CD4-positive, alpha-beta T cell (primary cell): ENCODE measurements at regions not wholly inside any gene's neighbourhood (a gene's known extent, or its start where the extent isn't known, plus 50 kb on each side); places are given as distances from the start of the nearest gene placed in this dataset.

Experiments used
- ATAC-seq: fragments of 200-7000 bp; cut with Tn5 transposase; one replicate; pipeline ENCODE4 v1.10.0; 2022; ENCODE audit warnings: mild to moderate bottlenecking; ENCODE audit not compliant: poor library complexity
- CTCF ChIA-PET: fragments of 350-600 bp; sonication (Branson Sonifier 250); formaldehyde crosslinking; loops from one replicate; lab custom pipeline; 2021; ENCODE audit warnings: antibody characterized with exemption, inconsistent platforms; lab: Charles Lee
- POLR2A ChIA-PET: fragments of 350-600 bp; sonication (Branson Sonifier 250); formaldehyde crosslinking; loops from one replicate; lab custom pipeline; 2021; ENCODE audit warnings: antibody characterized with exemption, inconsistent platforms; lab: Charles Lee
- DNase-seq, 14 experiments: peaks; one replicate each; pipeline ENCODE4 v3.0.0-alpha.2; 2013 to 2020; ENCODE audit warnings: mixed read lengths in 2 of 14
- H3K27ac ChIP-seq, 2 donors: one replicate each; pipeline versions ENCODE4 v1.5.1 to v1.7.0; 2013; ENCODE audit warnings: low read length in 2 of 2, low read depth in 1 of 2, mild to moderate bottlenecking in 1 of 2
- H3K27me3 ChIP-seq, 2 experiments: 1 replicate in 1 of 2; 2 replicates in 1 of 2; pipeline versions ENCODE4 v1.6.1 to v1.7.0; 2013; ENCODE audit warnings: low read length in 2 of 2, control low read depth in 1 of 2, mild to moderate bottlenecking in 1 of 2, moderate library complexity in 1 of 2; ENCODE audit not compliant: insufficient read depth in 2 of 2, control insufficient read depth in 1 of 2
- H3K36me3 ChIP-seq: one replicate; pipeline ENCODE4 v1.6.1; 2013; ENCODE audit warnings: low read length, control low read depth; ENCODE audit not compliant: insufficient read depth
- H3K4me1 ChIP-seq: one replicate; pipeline ENCODE4 v1.6.1; 2013; ENCODE audit warnings: low read length, control low read depth; ENCODE audit not compliant: insufficient read depth
- H3K4me3 ChIP-seq: one replicate; pipeline ENCODE4 v1.5.1; 2013; ENCODE audit warnings: mild to moderate bottlenecking, low read length, moderate library complexity
- H3K9me3 ChIP-seq, 2 experiments: 1 replicate in 1 of 2; 2 replicates in 1 of 2; pipeline versions ENCODE4 v1.6.1 to v1.7.0; 2013; ENCODE audit warnings: low read length in 2 of 2, mild to moderate bottlenecking in 2 of 2, control low read depth in 1 of 2, moderate library complexity in 1 of 2; ENCODE audit not compliant: control insufficient read depth in 1 of 2, insufficient read depth in 1 of 2
- H3K27ac Mint-ChIP-seq: one replicate; pipeline ENCODE4 v1.8.0; 2020; ENCODE audit warnings: mixed read lengths
- H3K27me3 Mint-ChIP-seq: one replicate; pipeline ENCODE4 v1.8.0; 2021; ENCODE audit warnings: mixed read lengths
- H3K36me3 Mint-ChIP-seq: one replicate; pipeline ENCODE4 v1.8.0; 2021; ENCODE audit warnings: low read depth, mixed read lengths
- H3K4me1 Mint-ChIP-seq: one replicate; pipeline ENCODE4 v1.8.0; 2021; ENCODE audit warnings: low read depth, mixed read lengths
- H3K4me3 Mint-ChIP-seq: one replicate; pipeline ENCODE4 v1.8.0; 2020; ENCODE audit warnings: mild to moderate bottlenecking, mixed read lengths
- H3K9me3 Mint-ChIP-seq: one replicate; pipeline ENCODE4 v1.8.0; 2020; ENCODE audit warnings: mixed read lengths
- intact Hi-C, 2 experiments: fragments of 100-400 bp; cut with DNase I in 1 of 2; cut with micrococcal nuclease in 1 of 2; formaldehyde crosslinking; loops; one replicate each; pipeline versions ENCODE4 v1.15.1 to v1.9.0; 2023 to 2025; cut with DNase I, micrococcal nuclease
- TF ChIP-seq, protein P1 (sequence below): fragments of 200-600 bp; IDR thresholded peaks from one replicate; pipeline ENCODE4 v1.8.0; 2022; ENCODE audit warnings: antibody characterized with exemption, mild to moderate bottlenecking

DNA sequence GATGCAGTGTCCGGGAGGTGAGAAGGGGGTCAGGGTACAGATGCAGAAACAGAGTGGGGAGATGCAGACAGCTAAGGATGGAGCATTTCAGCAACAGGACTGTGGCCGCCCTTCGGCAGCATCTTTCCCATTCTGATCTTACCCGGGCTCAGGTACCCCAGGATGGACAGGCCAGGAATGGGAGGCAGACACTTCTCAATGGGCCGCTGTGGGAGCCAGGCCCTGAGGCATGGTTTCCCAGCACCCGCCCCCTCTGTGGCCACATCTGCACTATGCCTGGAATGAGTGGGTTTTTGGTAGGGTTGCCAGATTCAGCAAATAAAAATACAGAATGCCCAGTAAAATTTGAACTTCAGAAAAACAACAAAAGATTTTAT, 105.2 kb upstream of the CTBP2 start:
- H3K4me3 Mint-ChIP-seq: no peak overlapping the region
- Histone ChIP-seq H3K4me1 (no peaks in the 10 kb centered on the region), H3K9me3 (peaks cover 0 to 11% of the 10 kb centered on the region in 2 experiments), H3K4me3 (no peak overlapping the region), H3K27me3 (no peaks in the 10 kb centered on the region), H3K36me3 (no peaks in the 10 kb centered on the region), H3K27ac (no peak overlapping the region)
- DNase-seq (no peak), ATAC-seq (no peak)
- no peaks in the 10 kb centered on the region for H3K9me3 Mint-ChIP-seq
- ChIA-PET POLR2A (no interaction called here), CTCF (no interaction called here)
- H3K4me1 Mint-ChIP-seq: no peaks in the 10 kb centered on the region
- intact Hi-C loops: no loop called here
- TF ChIP-seq, protein P1, sequence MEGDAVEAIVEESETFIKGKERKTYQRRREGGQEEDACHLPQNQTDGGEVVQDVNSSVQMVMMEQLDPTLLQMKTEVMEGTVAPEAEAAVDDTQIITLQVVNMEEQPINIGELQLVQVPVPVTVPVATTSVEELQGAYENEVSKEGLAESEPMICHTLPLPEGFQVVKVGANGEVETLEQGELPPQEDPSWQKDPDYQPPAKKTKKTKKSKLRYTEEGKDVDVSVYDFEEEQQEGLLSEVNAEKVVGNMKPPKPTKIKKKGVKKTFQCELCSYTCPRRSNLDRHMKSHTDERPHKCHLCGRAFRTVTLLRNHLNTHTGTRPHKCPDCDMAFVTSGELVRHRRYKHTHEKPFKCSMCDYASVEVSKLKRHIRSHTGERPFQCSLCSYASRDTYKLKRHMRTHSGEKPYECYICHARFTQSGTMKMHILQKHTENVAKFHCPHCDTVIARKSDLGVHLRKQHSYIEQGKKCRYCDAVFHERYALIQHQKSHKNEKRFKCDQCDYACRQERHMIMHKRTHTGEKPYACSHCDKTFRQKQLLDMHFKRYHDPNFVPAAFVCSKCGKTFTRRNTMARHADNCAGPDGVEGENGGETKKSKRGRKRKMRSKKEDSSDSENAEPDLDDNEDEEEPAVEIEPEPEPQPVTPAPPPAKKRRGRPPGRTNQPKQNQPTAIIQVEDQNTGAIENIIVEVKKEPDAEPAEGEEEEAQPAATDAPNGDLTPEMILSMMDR: no peak
- peaks cover 3% of the 10 kb centered on the region for H3K27me3 Mint-ChIP-seq
- H3K27ac Mint-ChIP-seq: no peak overlapping the region
- H3K36me3 Mint-ChIP-seq: no peaks in the 10 kb centered on the region

DNA sequence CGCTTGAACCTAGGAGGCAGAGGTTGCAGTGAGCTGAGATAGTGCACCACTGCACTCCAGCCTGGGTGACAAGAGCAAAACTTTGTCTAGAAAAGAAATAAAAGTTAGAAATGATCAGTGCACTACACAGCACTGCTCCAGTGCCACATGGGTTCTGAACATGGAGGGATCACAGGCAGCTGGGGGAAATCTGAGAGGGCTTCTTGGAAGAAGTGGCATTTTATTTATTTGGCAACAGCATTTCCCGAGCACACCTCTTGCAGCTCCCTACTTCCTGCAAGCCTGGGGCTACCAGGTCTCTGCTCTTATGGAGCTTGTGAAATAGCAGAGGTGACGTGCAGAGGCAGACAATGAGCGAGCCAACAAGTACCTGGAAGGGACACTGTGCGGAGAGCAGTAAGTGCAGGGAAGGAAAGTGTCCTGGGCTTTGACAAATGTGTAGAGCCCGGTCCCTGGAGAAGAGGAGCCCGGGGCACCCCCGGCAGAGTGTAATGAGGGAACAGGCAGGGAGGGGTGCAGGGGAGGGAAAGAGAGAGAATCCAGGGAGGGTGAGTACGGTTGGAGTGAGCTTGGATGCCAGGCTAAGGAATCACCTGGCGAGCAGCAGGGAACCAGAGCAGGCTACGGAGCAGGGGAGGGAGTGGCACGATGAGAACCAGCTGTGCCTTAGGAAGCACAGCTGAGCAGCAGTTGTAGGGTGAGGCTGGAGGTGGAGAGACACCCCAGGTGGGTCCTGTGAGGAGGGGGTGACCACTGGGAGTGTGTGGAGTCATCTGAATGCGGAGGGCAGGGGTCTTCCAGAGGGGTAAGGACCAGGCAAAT, 104.6 kb upstream of the CTBP2 start:
- H3K27me3 ChIP-seq: no peaks in the 10 kb centered on the region
- no peaks in the 10 kb centered on the region for H3K4me1 ChIP-seq
- H3K36me3 ChIP-seq: no peaks in the 10 kb centered on the region
- POLR2A ChIA-PET: no interaction called here
- H3K4me1 Mint-ChIP-seq: no peaks in the 10 kb centered on the region
- no peak overlapping the region for H3K27ac Mint-ChIP-seq
- no peaks in the 10 kb centered on the region for H3K27me3 Mint-ChIP-seq
- peaks cover 0 to 12% of the 10 kb centered on the region in 2 experiments for H3K9me3 ChIP-seq
- no peaks in the 10 kb centered on the region for H3K36me3 Mint-ChIP-seq
- TF ChIP-seq, protein P1: no peak
- H3K4me3 ChIP-seq: no peak overlapping the region
- ATAC-seq (no peak), DNase-seq (no peak)
- H3K9me3 Mint-ChIP-seq: no peaks in the 10 kb centered on the region
- intact Hi-C loops: no loop called here
- no peak overlapping the region for H3K27ac ChIP-seq
- CTCF ChIA-PET: no interaction called here
- H3K4me3 Mint-ChIP-seq: no peak overlapping the region

DNA sequence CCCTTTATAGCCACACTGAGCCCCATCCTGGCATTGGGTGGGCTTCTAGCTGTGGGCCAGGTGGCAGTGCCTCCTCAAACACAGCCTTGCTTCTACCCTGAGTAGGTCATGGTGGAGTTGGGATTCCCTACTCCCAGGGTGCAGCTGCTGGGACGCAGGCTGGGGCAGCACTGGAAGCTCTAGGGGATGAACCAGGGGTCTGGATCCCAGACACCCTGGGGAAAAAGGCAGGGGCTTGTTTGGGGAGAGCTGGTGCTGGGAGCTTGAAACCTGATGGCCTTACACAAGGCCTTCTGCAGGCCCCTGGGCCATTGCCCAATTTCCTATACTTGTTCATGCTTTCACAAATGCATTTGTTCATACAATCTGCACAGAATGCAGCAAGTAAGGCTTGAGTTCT, 103.7 kb upstream of the CTBP2 start:
- H3K36me3 Mint-ChIP-seq: no peaks in the 10 kb centered on the region
- no peak overlapping the region for H3K27ac Mint-ChIP-seq
- no peak overlapping the region for H3K27ac ChIP-seq
- H3K4me3 Mint-ChIP-seq: no peak overlapping the region
- H3K27me3 Mint-ChIP-seq: no peaks in the 10 kb centered on the region
- peaks cover 0 to 12% of the 10 kb centered on the region in 2 experiments for H3K9me3 ChIP-seq
- H3K36me3 ChIP-seq: no peaks in the 10 kb centered on the region
- H3K4me1 Mint-ChIP-seq: no peaks in the 10 kb centered on the region
- H3K9me3 Mint-ChIP-seq: no peaks in the 10 kb centered on the region
- H3K27me3 ChIP-seq: no peaks in the 10 kb centered on the region
- ATAC-seq: no peak
- TF ChIP-seq, protein P1: no peak
- ChIA-PET POLR2A (no interaction called here), CTCF (no interaction called here)
- intact Hi-C loops: no loop called here
- H3K4me3 ChIP-seq: no peak overlapping the region
- DNase-seq: no peak
- H3K4me1 ChIP-seq: no peaks in the 10 kb centered on the region
